ENCODE measurements at regions not wholly inside any gene's neighbourhood (a gene's known extent, or its start where the extent isn't known, plus 50 kb on each side); places are given as distances from the start of the nearest gene placed in this dataset.

- no peak for TF ChIP-seq CTCF (IDR thresholded peaks at IDR 0.05 in 2 of 3, conservative IDR thresholded peaks at IDR 0.05 in 1 of 3; ENCODE audit: insufficient read depth in 2 of 3, low read depth in 1 of 3, low read length in 3 of 3)
- no peak for TF ChIP-seq USF2 (CRISPR knock-in tag; IDR thresholded peaks at IDR 0.05)
- TF ChIP-seq TCF7 (IDR thresholded peaks at IDR 0.05; ENCODE audit: borderline replicate concordance) = no peak
- TF ChIP-seq SIX5 (IDR thresholded peaks at IDR 0.05; ENCODE audit: borderline replicate concordance in 1 of 2, insufficient read depth in 1 of 2, low read depth in 1 of 2, low read length in 2 of 2) = no peak
- TF ChIP-seq ZBTB33 (CRISPR knock-in tag; IDR thresholded peaks at IDR 0.05) = no peak
- TF ChIP-seq POU5F1 (IDR thresholded peaks at IDR 0.05; ENCODE audit: borderline replicate concordance, low read depth, low read length, partially characterized antibody) = no peak
- TF ChIP-seq HCFC1 (IDR thresholded peaks at IDR 0.05; ENCODE audit: low read depth, low read length) = no peak
- no peak for TF ChIP-seq SMC3 (conservative IDR thresholded peaks at IDR 0.05; ENCODE audit: insufficient read depth, low read depth, low read length)
- no peak for TF ChIP-seq CCAR2 (IDR thresholded peaks at IDR 0.05; ENCODE audit: low read depth, low read length)
- no peak for TF ChIP-seq SMARCB1 (IDR thresholded peaks at IDR 0.05; ENCODE audit: insufficient read length, low read depth)
- no peak for TF ChIP-seq ZNF174 (CRISPR knock-in tag; IDR thresholded peaks at IDR 0.05)
- no peak for TF ChIP-seq POLR2AphosphoS5 (IDR thresholded peaks at IDR 0.05; ENCODE audit: control insufficient read depth, insufficient read depth, low read depth, low read length)
- no peak for TF ChIP-seq MYC (IDR thresholded peaks at IDR 0.05; ENCODE audit: low read depth, low read length)
- no peak for TF ChIP-seq MYC (CRISPR knock-in tag; IDR thresholded peaks at IDR 0.05; ENCODE audit: borderline replicate concordance, low read depth)
- no peak for TF ChIP-seq ZHX1 (conservative IDR thresholded peaks at IDR 0.05; ENCODE audit: low read length)
Measured at GRCh38 chr10:113438652-113439051, 114.2 kb upstream of the HABP2 start.

All from K562 (cell line).